SK-N-SH (cell line): ENCODE measurements at regions not wholly inside any gene's neighbourhood (a gene's known extent, or its start where the extent isn't known, plus 50 kb on each side); places are given as distances from the start of the nearest gene placed in this dataset.

Experiments used
- CTCF ChIA-PET: fragments of 300-600, 350-600 bp; formaldehyde crosslinking; extraction: SDS; loops from one replicate; lab custom pipeline; 2021; lab: Yijun Ruan, JAX
- POLR2A ChIA-PET: fragments of 350-600 bp; sonication (Branson Sonifier 250); formaldehyde crosslinking; extraction: SDS; loops from one replicate; lab custom pipeline; 2020; ENCODE audit warnings: antibody characterized with exemption, inconsistent platforms; lab: Yijun Ruan, JAX
- DNase-seq: peaks from one replicate; pipeline ENCODE4 v3.0.0; 2012
- H2AFZ ChIP-seq: fragments of 200-600 bp; sonication (generic); 2 replicates; pipeline ENCODE4 v1.8.1; 2016; ENCODE audit warnings: antibody characterized with exemption, mild to moderate bottlenecking, low read depth
- H3F3A ChIP-seq: fragments of 200-600 bp; sonication (generic); replicated peaks from 2 replicates; pipeline ENCODE3; 2016; ENCODE audit warnings: antibody characterized with exemption, mild to moderate bottlenecking; ENCODE audit not compliant: insufficient read depth
- H3K27ac ChIP-seq, 2 experiments: fragments of 200-500 bp in 1 of 2; fragments of 200-600 bp in 1 of 2; sonication (Bioruptor generic) in 1 of 2; sonication (generic), shearing (Covaris generic) in 1 of 2; 2 replicates each; pipeline versions ENCODE4 v1.5.1 to v1.6.1; 2014 to 2016; ENCODE audit warnings: low read depth in 2 of 2, inconsistent platforms in 1 of 2, low read length in 1 of 2, mild to moderate bottlenecking in 1 of 2, mixed read lengths in 1 of 2
- H3K27me3 ChIP-seq: fragments of 200-600 bp; sonication (generic), shearing (Covaris generic); 2 replicates; pipeline ENCODE4 v1.6.1; 2016; ENCODE audit warnings: mixed run types; ENCODE audit not compliant: insufficient read depth
- H3K36me3 ChIP-seq, 2 experiments: fragments of 200-500 bp in 1 of 2; fragments of 200-600 bp in 1 of 2; sonication (Bioruptor generic) in 1 of 2; sonication (generic) in 1 of 2; replicated peaks in 1 of 2; 2 replicates each; pipeline versions ENCODE3 to v1.5.1; 2014 to 2016; ENCODE audit warnings: low read length in 1 of 2, mild to moderate bottlenecking in 1 of 2; ENCODE audit not compliant: insufficient read depth in 2 of 2, control insufficient read depth in 1 of 2
- H3K4me1 ChIP-seq, 2 experiments: fragments of 200-500 bp in 1 of 2; fragments of 200-600 bp in 1 of 2; sonication (Bioruptor generic) in 1 of 2; sonication (generic), shearing (Covaris generic) in 1 of 2; 2 replicates each; pipeline versions ENCODE4 v1.5.1 to v1.6.1; 2014 to 2016; ENCODE audit warnings: low read depth in 1 of 2, low read length in 1 of 2, mixed run types in 1 of 2; ENCODE audit not compliant: insufficient read depth in 2 of 2, control insufficient read depth in 1 of 2
- H3K4me2 ChIP-seq: fragments of 200-600 bp; sonication (generic), shearing (Covaris generic); 2 replicates; pipeline ENCODE4 v1.6.1; 2017; ENCODE audit warnings: mixed run types
- H3K4me3 ChIP-seq, 2 experiments: fragments of 200-500 bp in 1 of 2; fragments of 200-600 bp in 1 of 2; sonication (Bioruptor generic) in 1 of 2; sonication (generic), shearing (Covaris generic) in 1 of 2; 2 replicates each; pipeline versions ENCODE4 v1.5.1 to v1.8.1; 2014 to 2016; ENCODE audit warnings: low read depth in 2 of 2, inconsistent platforms in 1 of 2, low read length in 1 of 2, mild to moderate bottlenecking in 1 of 2, mixed read lengths in 1 of 2, moderate library complexity in 1 of 2
- H3K79me2 ChIP-seq: fragments of 200-600 bp; sonication (generic); 2 replicates; pipeline ENCODE4 v1.8.1; 2017; ENCODE audit warnings: mild to moderate bottlenecking; ENCODE audit not compliant: insufficient read depth
- H3K9ac ChIP-seq: fragments of 200-600 bp; sonication (generic); 2 replicates; pipeline ENCODE4 v1.6.1; 2017; ENCODE audit warnings: mixed run types
- H3K9me2 ChIP-seq: fragments of 200-600 bp; sonication (generic); 2 replicates; pipeline ENCODE4 v1.6.1; 2017; ENCODE audit warnings: mixed run types
- H3K9me3 ChIP-seq: fragments of 200-600 bp; sonication (generic); 2 replicates; pipeline ENCODE4 v1.6.1; 2017; ENCODE audit warnings: mixed run types, mild to moderate bottlenecking, moderate library complexity
- H4K20me1 ChIP-seq: fragments of 200-600 bp; sonication (generic); 2 replicates; pipeline ENCODE4 v1.6.1; 2017; ENCODE audit warnings: mild to moderate bottlenecking, mixed run types; ENCODE audit not compliant: insufficient read depth
- FOXM1 ChIP-seq: IDR thresholded peaks from 2 replicates; pipeline ENCODE4 v1.4.0; 2012; ENCODE audit warnings: low read depth, mild to moderate bottlenecking
- MXI1 ChIP-seq: IDR thresholded peaks from 2 replicates; pipeline ENCODE4 v1.6.1; 2012; ENCODE audit warnings: mild to moderate bottlenecking, low read depth, low read length, improper control_type of control experiment
- RXRA ChIP-seq: IDR thresholded peaks from 2 replicates; pipeline ENCODE4 v1.4.0; 2012; ENCODE audit warnings: low read depth, mild to moderate bottlenecking, borderline replicate concordance
- SIN3A ChIP-seq: IDR thresholded peaks from 2 replicates; pipeline ENCODE4 v1.6.1; 2012; ENCODE audit warnings: low read depth, mild to moderate bottlenecking, low read length, moderate library complexity, borderline replicate concordance
- SMC3 ChIP-seq: IDR thresholded peaks from 2 replicates; pipeline ENCODE4 v1.6.1; 2012; ENCODE audit warnings: low read depth, low read length, improper control_type of control experiment
- TCF12 ChIP-seq: IDR thresholded peaks from 2 replicates; pipeline ENCODE4 v1.4.0; 2012
- TEAD4 ChIP-seq: IDR thresholded peaks from 2 replicates; pipeline ENCODE4 v1.4.0; 2012; ENCODE audit warnings: mild to moderate bottlenecking, borderline replicate concordance; ENCODE audit not compliant: insufficient read depth
- YY1 ChIP-seq: IDR thresholded peaks from 2 replicates; pipeline ENCODE4 v1.4.0; 2012; ENCODE audit warnings: low read depth, mild to moderate bottlenecking
- TF ChIP-seq, protein P1 (sequence below): IDR thresholded peaks from 2 replicates; pipeline ENCODE4 v1.4.0; 2012; ENCODE audit warnings: low read depth, borderline replicate concordance
- TF ChIP-seq, protein P2 (sequence below): IDR thresholded peaks from 2 replicates; pipeline ENCODE4 v1.6.1; 2012; ENCODE audit warnings: mild to moderate bottlenecking, low read depth, low read length, moderate library complexity
- TF ChIP-seq, protein P3 (sequence below): IDR thresholded peaks from 2 replicates; pipeline ENCODE4 v1.4.0; 2012; ENCODE audit warnings: low read depth, borderline replicate concordance
- TF ChIP-seq, protein P4 (sequence below): fragments of 150-350 bp; IDR thresholded peaks from 2 replicates; pipeline ENCODE4 v1.6.1; 2017; ENCODE audit warnings: antibody characterized with exemption, low read length, low read depth, borderline replicate concordance

DNA sequence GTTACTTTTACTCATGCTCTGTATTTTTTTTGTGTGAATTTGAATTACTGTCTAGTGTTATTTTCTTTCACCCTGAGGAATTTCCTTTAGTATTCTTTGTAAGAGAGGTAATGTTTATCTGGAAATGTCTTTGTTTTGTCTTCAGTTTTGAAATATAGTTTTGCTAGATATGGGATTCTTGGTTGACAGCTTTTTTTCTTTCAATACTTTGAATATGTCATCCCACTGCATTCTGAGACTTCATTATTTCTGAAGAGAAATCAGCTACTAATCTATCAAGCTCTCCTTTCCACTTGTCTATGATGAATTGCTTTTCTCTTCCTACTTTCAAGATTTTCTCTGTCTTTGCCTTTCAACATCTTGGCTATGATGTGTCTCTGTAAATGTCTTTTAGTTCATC lies 217.0 kb upstream of the CASK start:
- DNase-seq: no peak
- H3K27ac ChIP-seq: no peak overlapping the region
- H2AFZ ChIP-seq: no peak overlapping the region
- CTCF ChIA-PET: no interaction called here
- no peaks in the 10 kb centered on the region for H3K36me3 ChIP-seq
- TF ChIP-seq, protein P1, sequence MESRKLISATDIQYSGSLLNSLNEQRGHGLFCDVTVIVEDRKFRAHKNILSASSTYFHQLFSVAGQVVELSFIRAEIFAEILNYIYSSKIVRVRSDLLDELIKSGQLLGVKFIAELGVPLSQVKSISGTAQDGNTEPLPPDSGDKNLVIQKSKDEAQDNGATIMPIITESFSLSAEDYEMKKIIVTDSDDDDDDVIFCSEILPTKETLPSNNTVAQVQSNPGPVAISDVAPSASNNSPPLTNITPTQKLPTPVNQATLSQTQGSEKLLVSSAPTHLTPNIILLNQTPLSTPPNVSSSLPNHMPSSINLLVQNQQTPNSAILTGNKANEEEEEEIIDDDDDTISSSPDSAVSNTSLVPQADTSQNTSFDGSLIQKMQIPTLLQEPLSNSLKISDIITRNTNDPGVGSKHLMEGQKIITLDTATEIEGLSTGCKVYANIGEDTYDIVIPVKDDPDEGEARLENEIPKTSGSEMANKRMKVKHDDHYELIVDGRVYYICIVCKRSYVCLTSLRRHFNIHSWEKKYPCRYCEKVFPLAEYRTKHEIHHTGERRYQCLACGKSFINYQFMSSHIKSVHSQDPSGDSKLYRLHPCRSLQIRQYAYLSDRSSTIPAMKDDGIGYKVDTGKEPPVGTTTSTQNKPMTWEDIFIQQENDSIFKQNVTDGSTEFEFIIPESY: no peak
- TF ChIP-seq, protein P2, sequence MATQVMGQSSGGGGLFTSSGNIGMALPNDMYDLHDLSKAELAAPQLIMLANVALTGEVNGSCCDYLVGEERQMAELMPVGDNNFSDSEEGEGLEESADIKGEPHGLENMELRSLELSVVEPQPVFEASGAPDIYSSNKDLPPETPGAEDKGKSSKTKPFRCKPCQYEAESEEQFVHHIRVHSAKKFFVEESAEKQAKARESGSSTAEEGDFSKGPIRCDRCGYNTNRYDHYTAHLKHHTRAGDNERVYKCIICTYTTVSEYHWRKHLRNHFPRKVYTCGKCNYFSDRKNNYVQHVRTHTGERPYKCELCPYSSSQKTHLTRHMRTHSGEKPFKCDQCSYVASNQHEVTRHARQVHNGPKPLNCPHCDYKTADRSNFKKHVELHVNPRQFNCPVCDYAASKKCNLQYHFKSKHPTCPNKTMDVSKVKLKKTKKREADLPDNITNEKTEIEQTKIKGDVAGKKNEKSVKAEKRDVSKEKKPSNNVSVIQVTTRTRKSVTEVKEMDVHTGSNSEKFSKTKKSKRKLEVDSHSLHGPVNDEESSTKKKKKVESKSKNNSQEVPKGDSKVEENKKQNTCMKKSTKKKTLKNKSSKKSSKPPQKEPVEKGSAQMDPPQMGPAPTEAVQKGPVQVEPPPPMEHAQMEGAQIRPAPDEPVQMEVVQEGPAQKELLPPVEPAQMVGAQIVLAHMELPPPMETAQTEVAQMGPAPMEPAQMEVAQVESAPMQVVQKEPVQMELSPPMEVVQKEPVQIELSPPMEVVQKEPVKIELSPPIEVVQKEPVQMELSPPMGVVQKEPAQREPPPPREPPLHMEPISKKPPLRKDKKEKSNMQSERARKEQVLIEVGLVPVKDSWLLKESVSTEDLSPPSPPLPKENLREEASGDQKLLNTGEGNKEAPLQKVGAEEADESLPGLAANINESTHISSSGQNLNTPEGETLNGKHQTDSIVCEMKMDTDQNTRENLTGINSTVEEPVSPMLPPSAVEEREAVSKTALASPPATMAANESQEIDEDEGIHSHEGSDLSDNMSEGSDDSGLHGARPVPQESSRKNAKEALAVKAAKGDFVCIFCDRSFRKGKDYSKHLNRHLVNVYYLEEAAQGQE: no peak
- no peak for TF ChIP-seq FOXM1
- TF ChIP-seq, protein P3, sequence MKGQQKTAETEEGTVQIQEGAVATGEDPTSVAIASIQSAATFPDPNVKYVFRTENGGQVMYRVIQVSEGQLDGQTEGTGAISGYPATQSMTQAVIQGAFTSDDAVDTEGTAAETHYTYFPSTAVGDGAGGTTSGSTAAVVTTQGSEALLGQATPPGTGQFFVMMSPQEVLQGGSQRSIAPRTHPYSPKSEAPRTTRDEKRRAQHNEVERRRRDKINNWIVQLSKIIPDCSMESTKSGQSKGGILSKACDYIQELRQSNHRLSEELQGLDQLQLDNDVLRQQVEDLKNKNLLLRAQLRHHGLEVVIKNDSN: no peak
- TF ChIP-seq SMC3: no peak
- TF ChIP-seq SIN3A: no peak
- no peak for TF ChIP-seq MXI1
- TF ChIP-seq, protein P4, sequence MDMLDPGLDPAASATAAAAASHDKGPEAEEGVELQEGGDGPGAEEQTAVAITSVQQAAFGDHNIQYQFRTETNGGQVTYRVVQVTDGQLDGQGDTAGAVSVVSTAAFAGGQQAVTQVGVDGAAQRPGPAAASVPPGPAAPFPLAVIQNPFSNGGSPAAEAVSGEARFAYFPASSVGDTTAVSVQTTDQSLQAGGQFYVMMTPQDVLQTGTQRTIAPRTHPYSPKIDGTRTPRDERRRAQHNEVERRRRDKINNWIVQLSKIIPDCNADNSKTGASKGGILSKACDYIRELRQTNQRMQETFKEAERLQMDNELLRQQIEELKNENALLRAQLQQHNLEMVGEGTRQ: no peak
- TF ChIP-seq YY1: no peak
- TF ChIP-seq TCF12: no peak
- no peak for TF ChIP-seq TEAD4
- TF ChIP-seq RXRA: no peak
- no peaks in the 10 kb centered on the region for H4K20me1 ChIP-seq
- H3K9ac ChIP-seq: no peak overlapping the region
- no peaks in the 10 kb centered on the region for H3K27me3 ChIP-seq
- no peaks in the 10 kb centered on the region for H3F3A ChIP-seq
- H3K79me2 ChIP-seq: no peaks in the 10 kb centered on the region
- peaks cover 7% of the 10 kb centered on the region; the same call in 1 of the 2 replicates for H3K9me2 ChIP-seq
- POLR2A ChIA-PET: no interaction called here
- H3K4me2 ChIP-seq: no peak overlapping the region
- H3K4me1 ChIP-seq: no peaks in the 10 kb centered on the region
- no peaks in the 10 kb centered on the region; the same call in 1 of the 2 replicates for H3K9me3 ChIP-seq
- H3K4me3 ChIP-seq: no peak overlapping the region
